Activated naive CD8-positive, alpha-beta T cell treated with anti-CD3 and anti-CD28 coated beads, Interleukin-2, amount 50 U/mL, for 24 hours (primary cell): ENCODE measurements at regions not wholly inside any gene's neighbourhood (a gene's known extent, or its start where the extent isn't known, plus 50 kb on each side); places are given as distances from the start of the nearest gene placed in this dataset.

Experiments used
- ATAC-seq: fragments of 150-1000 bp; cut with Tn5 transposase; one replicate; pipeline ENCODE4 v1.10.0; 2021
- DNase-seq: peaks from one replicate; pipeline ENCODE4 v3.0.0; 2021
- H3K27ac Mint-ChIP-seq: one replicate; pipeline ENCODE4 v1.8.0; 2021; ENCODE audit warnings: mild to moderate bottlenecking, mixed read lengths
- H3K27me3 Mint-ChIP-seq: one replicate; pipeline ENCODE4 v1.8.0; 2021; ENCODE audit warnings: mixed read lengths
- H3K36me3 Mint-ChIP-seq: one replicate; pipeline ENCODE4 v1.8.0; 2021; ENCODE audit warnings: low read depth, mixed read lengths
- H3K4me1 Mint-ChIP-seq: one replicate; pipeline ENCODE4 v1.8.0; 2021; ENCODE audit warnings: mixed read lengths
- H3K4me3 Mint-ChIP-seq: one replicate; pipeline ENCODE4 v1.8.0; 2021; ENCODE audit warnings: mild to moderate bottlenecking, moderate library complexity, mixed read lengths
- H3K9me3 Mint-ChIP-seq: one replicate; pipeline ENCODE4 v1.8.0; 2021; ENCODE audit warnings: mixed read lengths

GRCh38 chr12:25768151-25768550, 190.3 kb upstream of the RASSF8 start:
- Mint-ChIP-seq H3K27ac (no peak overlapping the region), H3K36me3 (no peaks in the 10 kb centered on the region), H3K4me3 (no peak overlapping the region), H3K4me1 (peaks cover 2% of the 10 kb centered on the region), H3K27me3 (no peaks in the 10 kb centered on the region), H3K9me3 (peaks cover 5% of the 10 kb centered on the region)
- ATAC-seq (no peak), DNase-seq (no peak)

- DNase-seq = no peak
- Mint-ChIP-seq H3K27ac (no peak overlapping the region), H3K4me3 (no peak overlapping the region), H3K27me3 (no peaks in the 10 kb centered on the region), H3K9me3 (no peaks in the 10 kb centered on the region), H3K4me1 (peaks cover 2% of the 10 kb centered on the region), H3K36me3 (no peaks in the 10 kb centered on the region)
- ATAC-seq = peak; percentile 52
Observed at GRCh38 chr12:25769082-25769945, 189.2 kb upstream of the RASSF8 start.

GRCh38 chr12:25771041-25771440, 187.4 kb upstream of the RASSF8 start:
- Mint-ChIP-seq H3K4me3 (no peak overlapping the region), H3K4me1 (peaks cover 2% of the 10 kb centered on the region), H3K27ac (no peak overlapping the region), H3K27me3 (no peaks in the 10 kb centered on the region), H3K9me3 (no peaks in the 10 kb centered on the region), H3K36me3 (no peaks in the 10 kb centered on the region)
- DNase-seq (no peak), ATAC-seq (no peak)

- ATAC-seq = no peak
- DNase-seq = no peak
- Mint-ChIP-seq H3K9me3 (no peaks in the 10 kb centered on the region), H3K27me3 (no peaks in the 10 kb centered on the region), H3K27ac (no peak overlapping the region), H3K4me1 (peaks cover 2% of the 10 kb centered on the region), H3K4me3 (no peak overlapping the region), H3K36me3 (no peaks in the 10 kb centered on the region)
Observed at GRCh38 chr12:25771476-25771875, 187.0 kb upstream of the RASSF8 start.

- no peak for ATAC-seq
- DNase-seq = no peak
- Mint-ChIP-seq H3K27me3 (no peaks in the 10 kb centered on the region), H3K4me3 (no peak overlapping the region), H3K4me1 (no peaks in the 10 kb centered on the region), H3K27ac (no peak overlapping the region), H3K36me3 (no peaks in the 10 kb centered on the region), H3K9me3 (no peaks in the 10 kb centered on the region)
Observed at GRCh38 chr12:25775968-25776367, 182.5 kb upstream of the RASSF8 start.

- no peak overlapping the region for H3K4me3 Mint-ChIP-seq
- ATAC-seq (no peak), DNase-seq (no peak)
- H3K27ac Mint-ChIP-seq = no peak overlapping the region
- no peaks in the 10 kb centered on the region for H3K36me3 Mint-ChIP-seq
- no peaks in the 10 kb centered on the region for H3K27me3 Mint-ChIP-seq
- no peaks in the 10 kb centered on the region for H3K4me1 Mint-ChIP-seq
- no peaks in the 10 kb centered on the region for H3K9me3 Mint-ChIP-seq
Observed at GRCh38 chr12:25780771-25781170, 177.7 kb upstream of the RASSF8 start.

- Mint-ChIP-seq H3K36me3 (no peaks in the 10 kb centered on the region), H3K9me3 (no peaks in the 10 kb centered on the region), H3K4me3 (no peak overlapping the region), H3K27ac (no peak overlapping the region), H3K4me1 (no peaks in the 10 kb centered on the region), H3K27me3 (no peaks in the 10 kb centered on the region)
- DNase-seq = no peak
- no peak for ATAC-seq
Observed at GRCh38 chr12:25781232-25781631, 177.2 kb upstream of the RASSF8 start.

DNA sequence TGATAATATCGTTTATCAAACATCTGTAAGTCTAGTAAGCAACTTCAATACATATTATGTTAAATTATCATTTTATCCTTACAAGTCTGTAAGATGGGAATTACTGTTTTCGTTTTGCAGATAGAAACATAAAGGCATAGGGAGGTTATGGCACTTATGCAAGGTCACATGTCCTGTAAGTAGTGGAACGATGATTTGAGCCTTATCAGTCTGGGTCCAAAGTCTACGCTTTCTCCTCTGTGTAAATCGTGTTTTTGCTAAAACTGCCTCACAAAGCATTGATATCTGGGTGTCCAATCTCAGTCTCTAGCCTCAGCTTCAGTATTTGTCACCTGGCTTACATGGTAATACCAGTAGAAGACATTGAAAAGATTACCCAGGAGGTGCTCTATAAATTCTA, 174.9 kb upstream of the RASSF8 start:
- H3K36me3 Mint-ChIP-seq = no peaks in the 10 kb centered on the region
- no peak for DNase-seq
- H3K27ac Mint-ChIP-seq = no peak overlapping the region
- ATAC-seq = no peak
- no peaks in the 10 kb centered on the region for H3K9me3 Mint-ChIP-seq
- H3K27me3 Mint-ChIP-seq = no peaks in the 10 kb centered on the region
- no peaks in the 10 kb centered on the region for H3K4me1 Mint-ChIP-seq
- H3K4me3 Mint-ChIP-seq = no peak overlapping the region

GRCh38 chr12:25784669-25785068, 173.8 kb upstream of the RASSF8 start:
- DNase-seq = no peak

GRCh38 chr12:25785134-25785533, 173.3 kb upstream of the RASSF8 start:
- Mint-ChIP-seq H3K4me1 (no peaks in the 10 kb centered on the region), H3K9me3 (no peaks in the 10 kb centered on the region), H3K36me3 (no peaks in the 10 kb centered on the region), H3K27ac (no peak overlapping the region), H3K4me3 (no peak overlapping the region), H3K27me3 (no peaks in the 10 kb centered on the region)
- ATAC-seq = no peak
- DNase-seq = no peak

More at GRCh38 chr12:25784669-25785068, 173.8 kb upstream of the RASSF8 start:
- Mint-ChIP-seq H3K27ac (no peak overlapping the region), H3K36me3 (no peaks in the 10 kb centered on the region), H3K4me1 (no peaks in the 10 kb centered on the region), H3K9me3 (no peaks in the 10 kb centered on the region), H3K27me3 (no peaks in the 10 kb centered on the region), H3K4me3 (no peak overlapping the region)
- ATAC-seq = no peak

GRCh38 chr12:25787701-25788100, 170.8 kb upstream of the RASSF8 start:
- Mint-ChIP-seq H3K4me3 (no peak overlapping the region), H3K27me3 (no peaks in the 10 kb centered on the region), H3K27ac (no peak overlapping the region), H3K9me3 (no peaks in the 10 kb centered on the region), H3K4me1 (no peaks in the 10 kb centered on the region), H3K36me3 (no peaks in the 10 kb centered on the region)
- ATAC-seq (no peak), DNase-seq (no peak)

DNA sequence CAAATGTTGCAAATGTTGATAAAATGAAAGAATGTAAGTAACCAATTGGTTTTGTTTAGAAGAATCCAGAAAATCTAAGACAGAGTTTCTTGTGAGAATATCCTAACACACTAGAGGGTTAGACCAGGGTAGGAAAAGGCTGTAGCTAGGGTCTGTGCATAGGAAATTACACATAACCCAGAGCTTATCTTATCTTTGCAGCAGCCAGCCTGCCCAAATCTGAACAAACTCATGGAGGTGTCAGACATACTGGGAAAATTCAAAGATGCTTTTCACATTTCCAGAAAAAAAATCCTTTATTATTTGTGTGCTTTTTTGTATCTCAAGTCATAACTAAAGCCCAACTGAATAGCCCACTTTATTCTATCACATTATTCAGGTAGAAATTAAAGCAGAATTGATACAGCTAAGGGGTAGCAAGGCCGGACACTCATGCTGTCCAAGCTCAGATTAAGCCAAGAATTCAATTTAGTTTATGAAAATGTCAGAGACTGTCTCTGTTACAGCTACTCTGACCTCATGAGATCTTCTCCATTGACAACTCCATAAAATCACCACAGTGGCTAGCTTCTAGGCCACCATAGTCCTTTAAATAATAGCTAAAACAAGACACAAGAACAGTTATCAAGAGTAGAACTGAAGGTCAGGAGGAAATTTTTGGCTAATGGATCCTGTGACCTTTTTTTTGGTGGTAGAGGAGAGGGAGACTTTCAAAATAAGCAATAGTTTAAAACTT, 169.6 kb upstream of the RASSF8 start:
- no peak overlapping the region for H3K4me3 Mint-ChIP-seq
- H3K27ac Mint-ChIP-seq = no peak overlapping the region
- H3K4me1 Mint-ChIP-seq = no peaks in the 10 kb centered on the region
- ATAC-seq (no peak), DNase-seq (no peak)
- no peaks in the 10 kb centered on the region for H3K9me3 Mint-ChIP-seq
- H3K27me3 Mint-ChIP-seq = no peaks in the 10 kb centered on the region
- H3K36me3 Mint-ChIP-seq = no peaks in the 10 kb centered on the region

GRCh38 chr12:25789541-25789944, 168.9 kb upstream of the RASSF8 start:
- H3K27ac Mint-ChIP-seq = no peak overlapping the region
- DNase-seq = no peak
- H3K27me3 Mint-ChIP-seq = no peaks in the 10 kb centered on the region
- ATAC-seq = no peak
- no peak overlapping the region for H3K4me3 Mint-ChIP-seq
- H3K4me1 Mint-ChIP-seq = no peaks in the 10 kb centered on the region
- H3K36me3 Mint-ChIP-seq = no peaks in the 10 kb centered on the region
- H3K9me3 Mint-ChIP-seq = no peaks in the 10 kb centered on the region

DNA sequence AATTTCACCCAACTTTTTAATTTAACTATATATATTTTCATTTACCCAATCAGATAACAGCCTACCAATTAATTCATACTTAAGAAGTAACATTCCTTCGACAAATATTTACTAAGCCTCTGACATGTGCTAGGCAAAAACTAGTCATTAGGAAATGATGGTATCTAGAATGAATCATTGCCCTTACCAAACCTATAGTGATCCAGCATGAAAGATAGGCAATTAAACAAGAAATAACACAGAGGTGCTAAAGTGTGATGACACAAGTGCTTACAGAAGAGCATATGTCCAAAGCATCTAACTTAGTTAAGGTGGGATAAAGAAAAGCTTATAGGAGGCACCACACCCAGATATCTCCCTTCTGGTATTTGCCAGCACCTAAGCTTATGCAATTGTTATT, 166.5 kb upstream of the RASSF8 start:
- Mint-ChIP-seq H3K9me3 (no peaks in the 10 kb centered on the region), H3K4me1 (no peaks in the 10 kb centered on the region), H3K27me3 (no peaks in the 10 kb centered on the region), H3K27ac (no peak overlapping the region), H3K4me3 (no peak overlapping the region), H3K36me3 (no peaks in the 10 kb centered on the region)
- no peak for DNase-seq
- peak; percentile 36 for ATAC-seq

DNA sequence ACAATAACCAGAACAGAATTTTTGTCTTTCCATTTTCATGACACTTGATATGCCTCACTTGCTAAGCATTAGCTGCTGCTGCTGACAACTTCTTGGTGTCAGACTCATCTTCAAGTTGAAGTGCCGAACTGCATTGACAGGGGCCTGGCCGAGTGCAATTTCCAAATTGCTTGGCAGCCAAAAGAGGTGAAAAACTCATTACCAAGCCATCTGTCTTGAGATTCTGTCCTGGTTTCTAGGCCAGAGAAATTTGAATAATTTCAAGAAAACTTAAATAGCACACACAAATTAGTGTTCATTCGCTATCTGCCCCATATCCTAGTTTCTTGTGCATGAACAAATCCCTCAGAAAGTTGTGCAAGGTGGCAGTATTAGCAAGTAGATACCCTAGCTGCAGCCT, 165.3 kb upstream of the RASSF8 start:
- DNase-seq (no peak), ATAC-seq (no peak)
- Mint-ChIP-seq H3K4me3 (no peak overlapping the region), H3K9me3 (no peaks in the 10 kb centered on the region), H3K27me3 (no peaks in the 10 kb centered on the region), H3K27ac (no peak overlapping the region), H3K4me1 (no peaks in the 10 kb centered on the region), H3K36me3 (no peaks in the 10 kb centered on the region)
